Spinal cord (tissue), 9 donors: ENCODE measurements at regions not wholly inside any gene's neighbourhood (a gene's known extent, or its start where the extent isn't known, plus 50 kb on each side); places are given as distances from the start of the nearest gene placed in this dataset.
A peak's percentile ranks its signal among the peaks of the same experiment; 100 is the strongest.

Source experiments
- DNase-seq, 6 donors: peaks; one replicate each; pipeline versions ENCODE4 v3.0.0 to v3.0.0-alpha.2; 2013 to 2015; ENCODE audit warnings: low spot score in 6 of 6, low read depth in 4 of 6
- H3K27ac ChIP-seq: one replicate; pipeline ENCODE4 v1.5.1; 2013; ENCODE audit warnings: low read depth, low read length, control low read depth
- H3K27me3 ChIP-seq: one replicate; pipeline ENCODE4 v1.6.1; 2013; ENCODE audit warnings: low read length; ENCODE audit not compliant: control insufficient read depth, insufficient read depth
- H3K36me3 ChIP-seq: one replicate; pipeline ENCODE4 v1.6.1; 2013; ENCODE audit warnings: low read length; ENCODE audit not compliant: control insufficient read depth, insufficient read depth
- H3K4me1 ChIP-seq: one replicate; pipeline ENCODE4 v1.6.1; 2013; ENCODE audit warnings: low read length; ENCODE audit not compliant: control insufficient read depth, insufficient read depth
- H3K4me3 ChIP-seq: one replicate; pipeline ENCODE4 v1.5.1; 2013; ENCODE audit warnings: low read depth, low read length, control low read depth
- H3K9me3 ChIP-seq: one replicate; pipeline ENCODE4 v1.6.1; 2013; ENCODE audit warnings: low read length; ENCODE audit not compliant: control insufficient read depth, insufficient read depth
- whole genome bisulfite sequencing: methylation state at CpG from one replicate; pipeline ENCODE4 v1.1.5; 2013; ENCODE audit warnings: missing lambda C conversion rate; ENCODE audit not compliant: insufficient coverage; 5-methylcytosine and 5-hydroxymethylcytosine counted together
- donor health status: healthy.

GRCh38 chr18:64332835-64333234, 183.9 kb upstream of the LINC00305 start:
- Histone ChIP-seq H3K4me3 (no peak overlapping the region), H3K4me1 (no peaks in the 10 kb centered on the region), H3K27me3 (no peaks in the 10 kb centered on the region), H3K9me3 (no peaks in the 10 kb centered on the region), H3K36me3 (no peaks in the 10 kb centered on the region), H3K27ac (no peak overlapping the region)
- peak in 2 of 6 donors; percentile 17 to 49 for DNase-seq
- 45% methylated on average over 3 of the region's 6 CpGs for WGBS

GRCh38 chr18:64331419-64331818, 182.5 kb upstream of the LINC00305 start:
- WGBS, result no CpG with 5 or more reads among the region's 1 CpG
- no peak for DNase-seq
- no peak overlapping the region for H3K4me3 ChIP-seq
- H3K27ac ChIP-seq, result no peak overlapping the region
- H3K4me1 ChIP-seq, result no peaks in the 10 kb centered on the region
- no peaks in the 10 kb centered on the region for H3K27me3 ChIP-seq
- no peaks in the 10 kb centered on the region for H3K36me3 ChIP-seq
- H3K9me3 ChIP-seq, result no peaks in the 10 kb centered on the region

GRCh38 chr18:64330931-64331330, 182.0 kb upstream of the LINC00305 start:
- H3K4me1 ChIP-seq, result no peaks in the 10 kb centered on the region
- H3K36me3 ChIP-seq, result no peaks in the 10 kb centered on the region
- DNase-seq, result peak in 3 of 6 donors; percentile 4 to 51 (median 35)
- no peak overlapping the region for H3K4me3 ChIP-seq
- no peaks in the 10 kb centered on the region for H3K9me3 ChIP-seq
- no CpG with 5 or more reads among the region's 6 CpGs for WGBS
- H3K27ac ChIP-seq, result no peak overlapping the region
- no peaks in the 10 kb centered on the region for H3K27me3 ChIP-seq

DNA sequence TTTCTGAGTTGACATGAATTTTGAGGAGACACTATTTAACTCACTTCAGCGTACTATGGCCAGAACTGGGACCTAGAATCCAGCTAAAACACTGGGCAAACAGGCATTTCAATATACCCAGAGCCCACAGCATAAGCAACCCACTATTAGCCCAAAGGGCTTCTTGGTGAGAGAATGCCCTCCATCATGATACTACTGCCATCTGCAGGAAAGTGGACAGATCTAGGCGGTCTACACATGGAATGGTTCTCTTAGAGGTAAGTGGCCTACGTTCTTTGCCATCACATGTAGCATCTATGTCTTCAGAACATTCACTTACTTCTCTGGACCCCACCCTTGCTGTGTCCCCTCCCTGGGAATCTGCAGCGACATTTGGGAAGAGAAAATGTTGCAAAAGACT, 181.3 kb upstream of the LINC00305 start:
- Histone ChIP-seq H3K27me3 (no peaks in the 10 kb centered on the region), H3K9me3 (no peaks in the 10 kb centered on the region), H3K4me3 (no peak overlapping the region), H3K36me3 (no peaks in the 10 kb centered on the region), H3K4me1 (no peaks in the 10 kb centered on the region), H3K27ac (no peak overlapping the region)
- no peak for DNase-seq
- no CpG with 5 or more reads among the region's 4 CpGs for WGBS

- Histone ChIP-seq H3K27me3 (no peaks in the 10 kb centered on the region), H3K27ac (no peak overlapping the region), H3K36me3 (no peaks in the 10 kb centered on the region), H3K9me3 (no peaks in the 10 kb centered on the region), H3K4me1 (no peaks in the 10 kb centered on the region), H3K4me3 (no peak overlapping the region)
- DNase-seq, result no peak
- 63% methylated on average over 1 of the region's 1 CpG for WGBS
These were observed 173.3 kb upstream of the LINC00305 start for GRCh38 chr18:64322189-64322588.

DNA sequence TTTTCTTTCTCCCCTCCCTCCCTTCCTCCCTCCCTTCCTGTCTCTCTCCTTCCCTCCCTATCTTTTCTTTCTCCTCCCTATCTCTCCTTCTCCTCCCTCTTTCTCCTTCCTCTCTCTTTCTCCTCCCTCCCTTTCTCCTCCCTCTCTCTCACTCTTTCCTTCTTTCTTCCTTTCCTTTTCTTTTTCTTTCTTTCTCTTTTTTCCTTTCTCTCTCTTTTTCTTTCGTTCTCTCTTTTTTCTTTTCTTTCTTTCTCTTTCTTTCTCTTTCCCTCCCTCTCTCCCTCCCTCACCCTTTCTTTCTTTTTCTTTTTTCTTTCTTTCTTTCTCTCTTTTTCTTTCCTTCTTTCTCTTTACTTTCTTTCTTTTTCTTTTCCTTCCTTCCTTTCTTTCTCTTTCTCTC, 169.7 kb upstream of the LINC00305 start:
- H3K27me3 ChIP-seq, result no peaks in the 10 kb centered on the region
- H3K27ac ChIP-seq, result no peak overlapping the region
- 97% methylated on average over 1 of the region's 1 CpG for WGBS
- no peaks in the 10 kb centered on the region for H3K4me1 ChIP-seq
- DNase-seq, result no peak
- H3K36me3 ChIP-seq, result no peaks in the 10 kb centered on the region
- no peak overlapping the region for H3K4me3 ChIP-seq
- H3K9me3 ChIP-seq, result peaks cover 2% of the 10 kb centered on the region

DNA sequence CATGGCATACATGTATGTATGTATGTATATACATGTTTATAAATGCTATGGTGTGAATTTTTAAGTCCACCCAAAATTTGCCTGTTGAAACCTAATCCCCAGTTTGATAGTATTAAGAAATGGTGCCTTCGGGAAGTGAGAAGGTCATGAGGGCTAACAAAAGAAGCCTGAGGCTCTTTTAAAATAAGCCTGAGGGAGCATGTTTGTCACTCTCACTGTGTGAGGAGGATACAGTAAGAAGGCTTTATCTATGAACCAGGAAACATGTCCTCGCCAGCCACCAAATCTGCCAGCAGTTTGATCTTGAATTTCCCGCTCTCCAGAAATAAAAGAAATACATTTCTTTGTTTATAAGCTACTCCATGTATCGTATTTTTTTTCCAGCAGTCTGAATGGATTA, 163.0 kb upstream of the LINC00305 start:
- no peak for DNase-seq
- no peaks in the 10 kb centered on the region for H3K27me3 ChIP-seq
- 80% methylated on average over 1 of the region's 4 CpGs for WGBS

GRCh38 chr18:64295839-64296238, 147.0 kb upstream of the LINC00305 start:
- Histone ChIP-seq H3K4me3 (no peak overlapping the region), H3K36me3 (no peaks in the 10 kb centered on the region), H3K9me3 (no peaks in the 10 kb centered on the region), H3K4me1 (no peaks in the 10 kb centered on the region), H3K27me3 (no peaks in the 10 kb centered on the region), H3K27ac (no peak overlapping the region)
- DNase-seq, result no peak
- WGBS, result 96% methylated on average over 6 of the region's 6 CpGs

More for the DNA sequence above, 163.0 kb upstream of the LINC00305 start:
- Histone ChIP-seq H3K4me3 (no peak overlapping the region), H3K36me3 (no peaks in the 10 kb centered on the region), H3K9me3 (peaks cover 2% of the 10 kb centered on the region), H3K27ac (no peak overlapping the region), H3K4me1 (no peaks in the 10 kb centered on the region)

DNA sequence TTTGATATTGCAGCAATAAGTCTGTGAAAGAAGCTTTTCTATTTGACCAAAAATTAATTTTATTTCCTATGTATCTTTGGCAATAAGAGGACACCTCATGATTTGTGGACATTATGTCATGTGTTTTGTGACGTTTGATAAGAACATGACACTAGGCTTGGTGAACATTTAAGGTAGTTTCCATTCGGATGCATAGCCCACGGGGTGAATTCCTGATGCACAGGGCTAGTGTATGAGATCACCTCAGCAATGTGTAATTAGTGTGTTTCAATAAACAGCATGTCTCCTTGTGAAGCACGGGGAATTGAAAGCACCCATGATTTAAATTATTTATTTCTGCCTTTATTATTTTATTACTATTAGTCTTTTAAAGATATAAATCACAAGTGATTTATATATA, 146.1 kb upstream of the LINC00305 start:
- Histone ChIP-seq H3K27ac (no peak overlapping the region), H3K9me3 (no peaks in the 10 kb centered on the region), H3K4me3 (no peak overlapping the region), H3K36me3 (no peaks in the 10 kb centered on the region), H3K27me3 (no peaks in the 10 kb centered on the region), H3K4me1 (no peaks in the 10 kb centered on the region)
- WGBS, result 84% methylated on average over 3 of the region's 4 CpGs
- DNase-seq, result no peak

- no peaks in the 10 kb centered on the region for H3K9me3 ChIP-seq
- no CpG with 5 or more reads among the region's 2 CpGs for WGBS
These were observed 139.5 kb upstream of the LINC00305 start for GRCh38 chr18:64288432-64288831.

More at GRCh38 chr18:64288432-64288831, 139.5 kb upstream of the LINC00305 start:
- Histone ChIP-seq H3K4me3 (no peak overlapping the region), H3K27ac (no peak overlapping the region), H3K36me3 (no peaks in the 10 kb centered on the region), H3K4me1 (no peaks in the 10 kb centered on the region), H3K27me3 (no peaks in the 10 kb centered on the region)
- DNase-seq, result no peak
